OCI-M2 (cell line): ENCODE measurements at regions not wholly inside any gene's neighbourhood (a gene's known extent, or its start where the extent isn't known, plus 50 kb on each side); places are given as distances from the start of the nearest gene placed in this dataset.
"Not testable (repeated sequence)": the region's sequence is repeated elsewhere in the genome, so short reads cannot be mapped to it uniquely, and the experiment has no call there.

Source experiments
- DNase-seq: peaks from one replicate; lab custom pipeline; 2025; ENCODE audit not compliant: unreplicated experiment; lab: John Stamatoyannopoulos, UW

DNA sequence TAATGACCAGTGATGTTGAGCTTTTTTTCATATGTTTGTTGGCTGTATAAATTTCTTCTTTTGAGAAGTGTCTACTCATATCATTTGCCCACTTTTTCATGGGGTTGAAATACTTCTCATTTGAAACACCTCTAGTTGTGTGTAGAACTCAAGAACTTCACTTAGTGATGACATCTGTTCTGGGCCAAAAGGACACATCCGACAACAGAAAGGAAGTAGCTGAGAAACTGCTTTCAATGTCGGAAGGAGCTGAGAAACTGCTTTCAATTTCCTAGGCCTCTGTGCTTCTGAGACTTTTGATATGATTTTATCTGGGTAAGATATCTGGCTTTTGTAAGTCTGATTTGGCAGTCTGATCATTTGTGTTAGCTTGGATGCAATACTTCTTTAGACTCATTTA, 635.3 kb downstream of the TMTC2 start:
- no peak for DNase-seq

DNA sequence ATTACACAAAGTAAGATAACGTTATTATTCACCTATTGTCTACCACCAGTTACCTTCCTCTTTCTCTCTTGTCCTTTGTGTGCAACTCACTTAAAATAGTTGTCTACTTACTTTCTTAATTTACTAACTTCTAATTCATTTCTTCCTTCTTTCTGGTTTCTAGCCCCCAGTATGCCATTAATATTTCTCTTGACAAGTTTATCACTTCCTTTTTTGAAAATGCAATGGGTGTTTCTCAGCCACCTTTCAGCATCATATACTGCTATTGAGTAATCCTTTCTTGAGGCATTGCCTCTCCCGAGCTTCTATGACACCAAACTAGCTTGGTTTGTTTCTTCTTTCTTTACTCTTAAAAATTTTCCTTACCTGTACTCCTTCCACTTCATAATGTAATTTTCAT, 633.6 kb downstream of the TMTC2 start:
- DNase-seq, result no peak

- no peak for DNase-seq
These were observed 631.8 kb downstream of the TMTC2 start for GRCh38 chr12:83318386-83319098.

DNA sequence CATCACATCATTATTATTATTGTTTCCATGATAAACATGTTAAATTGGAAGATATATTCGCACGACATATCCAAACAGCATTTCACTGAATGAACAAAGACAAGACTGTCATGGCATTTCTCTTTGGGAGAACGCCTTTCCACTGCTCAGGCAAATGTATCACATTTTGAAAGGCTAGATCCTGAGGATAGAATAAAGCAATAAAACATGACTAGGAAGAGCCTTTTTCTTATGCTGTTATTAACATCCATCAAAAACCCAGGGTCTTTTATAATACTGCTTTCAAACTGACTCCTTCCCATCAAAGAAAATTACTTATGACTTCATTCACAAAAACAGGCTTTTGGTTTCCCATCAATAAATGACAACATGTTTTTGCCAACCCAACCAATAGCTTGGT, 630.9 kb downstream of the TMTC2 start:
- DNase-seq, result no peak

DNA sequence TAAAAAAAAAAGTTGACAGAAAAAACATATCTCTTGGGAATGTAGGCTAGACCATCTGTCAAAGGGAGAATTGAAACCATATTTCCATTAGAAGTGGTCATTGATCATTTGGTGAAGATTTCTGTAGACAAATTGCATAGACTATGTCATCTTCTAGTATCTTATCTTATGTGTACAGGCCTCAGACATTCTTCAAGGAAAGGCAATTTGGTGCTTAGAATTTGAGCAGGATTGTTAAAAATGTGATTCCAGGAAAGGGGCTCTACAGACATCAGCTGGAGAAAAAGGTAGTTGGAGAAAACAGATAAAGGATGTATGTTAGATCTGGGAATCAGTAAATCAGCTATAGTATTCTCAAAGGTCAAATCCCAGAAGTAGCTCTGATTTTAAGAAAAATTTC, 627.1 kb downstream of the TMTC2 start:
- DNase-seq, result no peak

DNA sequence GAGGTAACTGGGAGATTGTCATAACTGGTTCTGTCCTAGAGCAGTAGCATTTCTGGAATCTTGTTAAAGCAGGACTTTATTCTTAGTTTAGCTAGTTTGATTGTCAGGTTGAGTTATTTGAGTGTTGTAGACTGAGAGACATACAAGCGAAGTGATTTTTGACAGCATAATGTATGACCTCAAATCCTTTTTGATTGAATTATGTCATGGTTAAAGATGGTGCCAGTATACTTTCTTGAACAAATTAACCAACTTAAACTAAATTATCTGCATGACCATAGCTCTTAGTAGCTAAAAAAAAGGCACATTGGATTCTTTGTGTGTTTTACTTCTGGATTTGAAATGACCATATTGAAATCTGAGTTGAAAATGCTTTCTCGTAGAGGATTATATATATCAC, 626.6 kb downstream of the TMTC2 start:
- DNase-seq, result no peak

DNA sequence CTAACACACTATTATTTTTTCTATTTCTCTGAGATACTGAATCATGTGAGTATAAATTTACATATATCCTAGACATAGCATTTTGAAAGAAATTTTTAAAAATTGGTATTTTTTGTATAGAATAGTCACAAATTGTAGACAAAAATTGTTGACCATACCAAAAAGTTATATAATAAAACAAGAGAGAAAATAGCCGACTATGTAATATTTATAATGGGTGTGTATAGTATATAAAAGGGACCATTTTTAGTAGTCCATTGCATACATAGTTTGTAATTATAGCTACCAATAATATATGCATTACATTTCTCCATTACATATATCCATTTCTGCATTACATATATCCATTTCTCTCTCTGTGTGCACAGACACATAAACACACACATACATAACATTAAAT, 590.2 kb downstream of the TMTC2 start:
- DNase-seq, result no peak

GRCh38 chr12:83271201-83271600, 584.5 kb downstream of the TMTC2 start:
- DNase-seq, result no peak

DNA sequence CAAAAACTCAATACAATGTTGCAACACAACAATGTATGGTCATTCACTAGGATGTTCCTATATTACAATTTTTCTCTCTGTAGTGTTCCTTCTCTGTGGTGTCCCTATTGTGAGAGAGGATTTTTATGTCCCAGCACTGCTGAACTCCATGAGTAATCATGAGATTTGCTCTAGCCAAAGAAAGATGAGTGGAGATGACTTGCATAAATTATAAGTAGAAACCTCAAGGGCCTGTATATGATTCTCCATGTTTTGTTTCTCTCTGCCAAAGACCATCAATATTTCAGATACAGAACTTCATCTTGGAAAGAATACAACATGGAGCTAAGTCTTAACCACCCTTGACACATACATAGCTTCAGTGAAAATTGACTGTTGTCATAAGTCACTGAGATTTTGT, 579.1 kb downstream of the TMTC2 start:
- no peak for DNase-seq

DNA sequence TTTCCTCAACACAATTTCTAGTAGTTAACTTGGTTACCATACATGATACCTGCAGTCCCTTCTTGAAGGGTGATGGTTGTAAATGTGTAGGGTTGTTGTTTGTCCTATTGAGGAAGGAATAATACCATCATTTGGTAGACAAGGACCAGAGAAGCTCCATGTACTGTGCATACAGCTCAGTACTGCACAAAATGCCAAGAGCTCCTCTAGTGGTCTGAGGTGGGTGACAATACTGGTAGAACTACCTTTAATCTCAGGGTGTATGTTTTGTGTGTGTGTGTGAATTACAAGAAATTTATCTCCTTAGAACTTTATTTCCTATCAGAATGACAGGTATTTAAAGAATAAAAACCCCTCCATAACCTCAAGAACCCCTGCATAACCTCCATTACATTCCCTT, 575.3 kb downstream of the TMTC2 start:
- DNase-seq, result no peak

DNA sequence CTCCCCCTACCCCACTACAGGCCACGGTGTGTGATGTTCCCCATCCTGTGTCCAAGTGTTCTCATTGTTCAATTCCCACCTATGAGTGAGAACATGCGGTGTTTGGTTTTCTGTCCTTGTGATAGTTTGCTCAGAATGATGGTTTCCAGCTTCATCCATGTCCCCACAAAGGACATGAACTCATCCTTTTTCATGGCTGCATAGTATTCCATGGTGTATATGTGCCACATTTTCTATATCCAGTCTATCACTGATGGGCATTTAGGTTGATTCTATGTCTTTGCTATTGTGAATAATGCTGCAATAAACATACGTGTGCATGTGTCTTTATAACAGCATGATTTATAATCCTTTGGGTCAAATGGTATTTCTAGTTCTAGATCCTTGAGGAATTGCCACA, 573.4 kb downstream of the TMTC2 start:
- DNase-seq, result not testable (repeated sequence)

- DNase-seq, result no peak
These were observed 571.0 kb downstream of the TMTC2 start for GRCh38 chr12:83257726-83258125.

- no peak for DNase-seq
These were observed 569.9 kb downstream of the TMTC2 start for GRCh38 chr12:83256562-83256961.

GRCh38 chr12:83250866-83251265, 564.2 kb downstream of the TMTC2 start:
- DNase-seq, result no peak

DNA sequence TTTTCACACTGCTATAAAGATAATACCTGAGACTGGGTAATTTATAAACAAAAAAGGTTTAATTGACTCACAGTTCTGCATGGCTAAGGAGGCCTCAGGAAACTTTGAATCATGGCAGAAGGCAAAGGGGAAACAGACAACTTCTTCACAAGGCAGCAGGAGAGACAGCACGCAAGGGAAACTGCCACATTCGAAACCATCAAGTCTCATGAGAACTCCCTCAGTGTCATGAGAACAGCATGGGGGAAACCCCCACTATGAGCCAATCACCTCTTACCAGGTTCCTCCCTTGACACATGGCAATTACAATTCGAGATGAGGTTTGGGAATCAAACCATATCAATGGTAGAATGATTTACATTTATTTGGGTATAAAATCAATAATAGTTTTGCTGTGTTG, 558.5 kb downstream of the TMTC2 start:
- no peak for DNase-seq

DNA sequence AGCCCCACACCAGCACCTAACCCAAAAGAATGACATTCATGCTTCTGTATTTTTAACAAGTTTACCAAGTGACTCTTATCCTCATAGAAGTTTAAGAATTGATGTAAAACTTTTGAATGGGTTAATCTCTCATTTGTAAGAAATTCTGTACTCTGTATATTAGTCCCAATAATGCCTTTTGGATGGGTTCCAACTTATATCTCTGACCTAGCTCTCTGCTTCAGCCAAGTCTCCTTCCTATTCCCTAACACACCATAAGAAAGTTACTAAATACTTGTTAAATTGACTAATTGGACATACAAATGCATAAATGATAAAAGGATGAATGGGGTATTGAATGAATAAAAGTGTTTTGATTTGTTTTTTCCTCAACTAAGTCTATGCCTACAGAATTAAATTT, 557.3 kb downstream of the TMTC2 start:
- no peak for DNase-seq

DNA sequence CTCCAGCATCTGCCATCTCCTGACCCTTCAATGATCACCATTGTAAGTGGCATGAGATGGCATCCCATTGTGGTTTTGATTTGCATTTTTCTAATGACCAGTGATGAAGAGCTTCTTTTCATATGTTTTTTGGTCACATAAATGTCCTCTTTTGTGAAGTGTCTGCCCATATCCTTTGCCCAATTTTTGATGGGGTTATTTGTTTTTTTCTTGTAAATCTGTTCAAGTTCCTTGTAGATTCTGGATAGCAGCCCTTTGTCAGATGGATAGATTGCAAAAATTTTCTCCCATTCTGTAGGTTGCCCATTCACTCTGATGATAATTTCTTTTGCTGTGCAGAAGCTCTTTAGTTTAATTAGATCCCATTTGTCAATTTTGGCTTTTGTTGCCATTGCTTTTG, 547.3 kb downstream of the TMTC2 start:
- not testable (repeated sequence) for DNase-seq

- DNase-seq, result not testable (repeated sequence)
These were observed 540.3 kb downstream of the TMTC2 start for GRCh38 chr12:83226960-83227359.

- no peak for DNase-seq
These were observed 539.1 kb downstream of the TMTC2 start for GRCh38 chr12:83225806-83226205.

GRCh38 chr12:83224012-83224411, 537.3 kb downstream of the TMTC2 start:
- DNase-seq, result no peak

DNA sequence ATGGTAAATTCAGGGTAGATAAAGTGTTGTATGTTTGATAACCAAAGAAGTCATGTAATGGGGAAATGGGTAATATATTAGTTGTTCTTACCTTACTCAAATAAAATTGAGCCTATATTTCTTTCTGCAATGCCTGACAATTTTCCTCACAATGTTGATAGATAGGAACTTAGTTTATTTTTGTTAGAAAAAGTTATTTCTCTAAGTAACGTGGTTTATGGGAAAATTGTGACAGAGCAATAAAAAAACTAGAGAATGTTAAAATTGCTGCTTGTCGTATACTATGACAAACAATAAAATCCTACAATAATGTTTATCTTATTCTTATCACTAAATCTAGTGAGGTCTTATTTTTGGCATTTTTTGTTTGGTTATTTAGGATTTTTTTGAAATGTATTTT, 534.1 kb downstream of the TMTC2 start:
- no peak for DNase-seq

DNA sequence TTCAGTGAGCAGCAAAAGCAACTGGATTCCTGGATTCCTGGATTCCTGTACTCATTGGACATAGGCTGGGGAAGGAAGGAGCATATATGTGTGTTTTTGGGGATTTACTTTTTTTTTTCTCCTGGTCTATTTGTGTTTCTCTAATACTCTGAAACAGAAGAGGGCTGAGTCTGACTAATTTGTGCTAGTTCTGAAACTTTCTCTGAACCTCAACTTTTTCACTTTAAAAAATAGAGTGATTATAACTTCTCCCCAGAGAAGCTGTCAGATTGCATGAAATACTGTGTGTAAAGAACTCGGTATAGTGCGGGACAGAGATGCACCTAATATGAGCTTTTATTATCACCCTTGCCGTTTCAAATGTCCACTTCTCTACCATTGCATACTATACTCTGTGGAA, 529.5 kb downstream of the TMTC2 start:
- no peak for DNase-seq

DNA sequence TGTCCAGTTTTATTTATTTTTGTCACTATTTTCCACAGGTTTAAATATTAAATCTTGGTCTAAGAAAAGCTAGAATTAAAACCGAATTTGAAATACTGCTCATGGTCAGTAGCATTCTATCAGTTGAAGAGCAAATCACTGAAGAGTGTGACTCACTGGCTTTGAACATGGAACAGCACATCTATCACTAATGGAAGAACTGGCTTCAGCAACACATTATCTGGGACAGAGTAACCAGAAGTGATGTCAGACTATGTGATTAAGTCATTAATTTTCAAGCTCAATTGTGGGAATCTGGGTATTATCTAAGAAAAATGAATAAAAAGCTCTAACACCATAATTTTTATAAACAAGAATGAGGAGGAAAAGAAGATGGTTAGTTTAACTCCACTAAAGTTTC, 527.5 kb downstream of the TMTC2 start:
- DNase-seq, result no peak
